Fibroblast of mammary gland (primary cell): ENCODE measurements at regions not wholly inside any gene's neighbourhood (a gene's known extent, or its start where the extent isn't known, plus 50 kb on each side); places are given as distances from the start of the nearest gene placed in this dataset.

Experiments
- DNase-seq: peaks from one replicate; pipeline ENCODE4 v3.0.0-alpha.2; 2010; ENCODE audit warnings: low read depth
- H3K4me3 ChIP-seq: 2 replicates; pipeline ENCODE4 v1.5.1; 2011; ENCODE audit warnings: low read depth, mild to moderate bottlenecking, low read length, moderate library complexity; ENCODE audit not compliant: control insufficient read depth
- CTCF ChIP-seq: conservative IDR thresholded peaks from 2 replicates; pipeline ENCODE4 v1.5.1; 2011; ENCODE audit warnings: low read depth, low read length, inconsistent platforms; ENCODE audit not compliant: control insufficient read depth, insufficient read depth

- TF ChIP-seq CTCF, result no peak
- H3K4me3 ChIP-seq, result no peak overlapping the region
- DNase-seq, result no peak
Observed at GRCh38 chr14:41154143-41154807, 452.4 kb upstream of the LRFN5 start.

GRCh38 chr14:41146391-41146790, 460.3 kb upstream of the LRFN5 start:
- no peak for DNase-seq
- TF ChIP-seq CTCF, result no peak
- H3K4me3 ChIP-seq, result no peak overlapping the region

- no peak for TF ChIP-seq CTCF
- H3K4me3 ChIP-seq, result no peak overlapping the region
- no peak for DNase-seq
Observed at GRCh38 chr14:41144370-41144769, 462.3 kb upstream of the LRFN5 start.

- no peak overlapping the region for H3K4me3 ChIP-seq
- DNase-seq, result no peak
- no peak for TF ChIP-seq CTCF
Observed at GRCh38 chr14:41137741-41138140, 468.9 kb upstream of the LRFN5 start.

- no peak overlapping the region for H3K4me3 ChIP-seq
- TF ChIP-seq CTCF, result no peak
- no peak for DNase-seq
Observed at GRCh38 chr14:41130274-41130673, 476.4 kb upstream of the LRFN5 start.

GRCh38 chr14:41120402-41120801, 486.3 kb upstream of the LRFN5 start:
- H3K4me3 ChIP-seq, result no peak overlapping the region
- no peak for TF ChIP-seq CTCF
- no peak for DNase-seq

GRCh38 chr14:41096131-41096530, 510.5 kb upstream of the LRFN5 start:
- no peak for TF ChIP-seq CTCF
- H3K4me3 ChIP-seq, result no peak overlapping the region
- no peak for DNase-seq
